Panc1 (cell line): ENCODE measurements at regions not wholly inside any gene's neighbourhood (a gene's known extent, or its start where the extent isn't known, plus 50 kb on each side); places are given as distances from the start of the nearest gene placed in this dataset.
A peak's percentile ranks its signal among the peaks of the same experiment; 100 is the strongest.

Source experiments
- ATAC-seq: fragments of 200-7000 bp; cut with Tn5 transposase; 2 replicates; pipeline ENCODE4 v1.9.1; 2020; ENCODE audit warnings: mild to moderate bottlenecking, moderate library complexity
- BruUV-seq: library from RNA; stranded (reverse); fragments of 400-500 nt; replicated peaks from 2 replicates; lab custom pipeline; 2021; lab: Mats Ljungman, UMichigan
- CTCF ChIA-PET: fragments of 300-600 bp; sonication (Branson Sonifier 250); formaldehyde crosslinking; loops from one replicate; lab custom pipeline; 2022; ENCODE audit warnings: antibody characterized with exemption; lab: Charles Lee
- POLR2A ChIA-PET: fragments of 300-600 bp; sonication (Branson Sonifier 250); formaldehyde crosslinking; loops from one replicate; lab custom pipeline; 2022; ENCODE audit warnings: antibody characterized with exemption; lab: Charles Lee
- DNase-seq: peaks from one replicate; pipeline ENCODE4 v3.0.0-alpha.2; 2010; ENCODE audit warnings: low read depth, low spot score
- H3K27ac ChIP-seq: 2 replicates; pipeline ENCODE4 v1.5.1; 2011; ENCODE audit warnings: mild to moderate bottlenecking, low read length, inconsistent platforms
- H3K27me3 ChIP-seq: fragments of 200-500 bp; sonication (Bioruptor generic); 2 replicates; pipeline ENCODE4 v1.6.0; 2014; ENCODE audit warnings: low read length, inconsistent platforms; ENCODE audit not compliant: control insufficient read depth, insufficient read depth
- H3K36me3 ChIP-seq: fragments of 200-500 bp; sonication (Bioruptor generic); 2 replicates; pipeline ENCODE4 v1.5.1; 2014; ENCODE audit warnings: inconsistent platforms, mild to moderate bottlenecking, low read length, moderate library complexity; ENCODE audit not compliant: control insufficient read depth, insufficient read depth
- H3K4me1 ChIP-seq: 2 replicates; pipeline ENCODE4 v1.5.1; 2011; ENCODE audit warnings: inconsistent platforms, mild to moderate bottlenecking, low read length, moderate library complexity; ENCODE audit not compliant: control insufficient read depth, insufficient read depth
- H3K4me3 ChIP-seq, 2 experiments: 2 replicates each; pipeline ENCODE4 v1.5.1; 2011 to 2012; ENCODE audit warnings: low read depth in 2 of 2, low read length in 2 of 2, mild to moderate bottlenecking in 2 of 2, inconsistent platforms in 1 of 2, moderate library complexity in 1 of 2
- H3K9me3 ChIP-seq: fragments of 200-500 bp; sonication (Bioruptor generic); 2 replicates; pipeline ENCODE4 v1.5.1; 2014; ENCODE audit warnings: low read depth, mild to moderate bottlenecking, inconsistent platforms, low read length, moderate library complexity; ENCODE audit not compliant: control insufficient read depth, insufficient read depth
- CTCF ChIP-seq: fragments of 450-650 bp; IDR thresholded peaks from 2 replicates; pipeline ENCODE4 v1.5.1; 2017; ENCODE audit warnings: mild to moderate bottlenecking
- POLR2AphosphoS5 ChIP-seq: IDR thresholded peaks from 2 replicates; pipeline ENCODE4 v1.6.1; 2012; ENCODE audit warnings: mild to moderate bottlenecking, low read depth, low read length, moderate library complexity
- REST ChIP-seq, 2 experiments: IDR thresholded peaks; 2 replicates each; pipeline ENCODE4 v1.6.1; 2011 to 2012; ENCODE audit warnings: low read depth in 2 of 2, control low read depth in 1 of 2, low read length in 1 of 2, mild to moderate bottlenecking in 1 of 2, moderate library complexity in 1 of 2; ENCODE audit not compliant: insufficient read depth in 1 of 2
- SIN3A ChIP-seq: IDR thresholded peaks from 2 replicates; pipeline ENCODE4 v1.6.1; 2012; ENCODE audit warnings: low read depth, mild to moderate bottlenecking, low read length, moderate library complexity, borderline replicate concordance; ENCODE audit not compliant: insufficient read depth
- TCF7L2 ChIP-seq: IDR thresholded peaks from 2 replicates; pipeline ENCODE4 v1.6.1; 2011; ENCODE audit warnings: mild to moderate bottlenecking, low read depth, low read length, inconsistent platforms
- in situ Hi-C: cut with HindIII; loops from 2 replicates; pipeline ENCODE4 v1.10.0; 2016; ENCODE audit warnings: low sequenced_read_pairs, low pct_unique_long_range_greater_than_20kb
- intact Hi-C: fragments of 100-400 bp; cut with micrococcal nuclease; formaldehyde crosslinking; loops from one replicate; pipeline ENCODE4 v1.10.0; 2022; ENCODE audit not compliant: unreplicated experiment

- no peaks in the 10 kb centered on the region for H3K36me3 ChIP-seq
- intact Hi-C loops: no loop called here
- in situ Hi-C loops: no loop called here
- ChIA-PET POLR2A (no interaction called here), CTCF (no interaction called here)
- no peak for TF ChIP-seq POLR2AphosphoS5
- no TSS peak for BruUV-seq
- H3K27ac ChIP-seq: no peak overlapping the region
- H3K4me3 ChIP-seq: no peak overlapping the region
- H3K9me3 ChIP-seq: no peaks in the 10 kb centered on the region
- no peaks in the 10 kb centered on the region for H3K4me1 ChIP-seq
- DNase-seq (no peak), ATAC-seq (no peak)
- no peaks in the 10 kb centered on the region for H3K27me3 ChIP-seq
Measured at GRCh38 chr13:106322628-106323027, 212.8 kb downstream of the EFNB2 start.

- TF ChIP-seq SIN3A (no peak), CTCF (no peak), POLR2AphosphoS5 (no peak)
- intact Hi-C loops: no loop called here
- Histone ChIP-seq H3K4me3 (no peak overlapping the region), H3K4me1 (no peaks in the 10 kb centered on the region), H3K9me3 (no peaks in the 10 kb centered on the region), H3K27ac (no peak overlapping the region), H3K27me3 (no peaks in the 10 kb centered on the region), H3K36me3 (no peaks in the 10 kb centered on the region)
- no peak for ATAC-seq
- CTCF ChIA-PET: no interaction called here
- in situ Hi-C loops: no loop called here
- POLR2A ChIA-PET: no interaction called here
- no TSS peak for BruUV-seq
- peak; percentile 7 for DNase-seq
Measured at GRCh38 chr13:106318941-106319411, 216.5 kb downstream of the EFNB2 start.

- Histone ChIP-seq H3K27me3 (no peaks in the 10 kb centered on the region), H3K36me3 (no peaks in the 10 kb centered on the region), H3K4me3 (no peak overlapping the region), H3K27ac (no peak overlapping the region), H3K9me3 (no peaks in the 10 kb centered on the region), H3K4me1 (no peaks in the 10 kb centered on the region)
- DNase-seq: no peak
- in situ Hi-C loops (no loop called here), intact Hi-C loops (no loop called here)
- CTCF ChIA-PET: no interaction called here
- no peak for ATAC-seq
- TF ChIP-seq TCF7L2: no peak
- POLR2A ChIA-PET: no interaction called here
- BruUV-seq: no TSS peak
Measured at GRCh38 chr13:106314417-106314816, 221.0 kb downstream of the EFNB2 start.

- ChIA-PET CTCF (no interaction called here), POLR2A (no interaction called here)
- no TSS peak for BruUV-seq
- ATAC-seq (no peak), DNase-seq (no peak)
- Histone ChIP-seq H3K27me3 (no peaks in the 10 kb centered on the region), H3K36me3 (no peaks in the 10 kb centered on the region), H3K27ac (no peak overlapping the region), H3K9me3 (no peaks in the 10 kb centered on the region), H3K4me1 (no peaks in the 10 kb centered on the region), H3K4me3 (no peak overlapping the region)
- in situ Hi-C loops (no loop called here), intact Hi-C loops (no loop called here)
- TF ChIP-seq POLR2AphosphoS5 (no peak), REST (IDR thresholded peaks at IDR 0.05; ENCODE audit: insufficient read depth in 1 of 2, low read depth in 2 of 2, low read length in 1 of 2) (no peak), CTCF (no peak), TCF7L2 (no peak), SIN3A (no peak)
Measured at GRCh38 chr13:106311004-106311403, 224.5 kb downstream of the EFNB2 start.
